D721Med (cell line): ENCODE measurements at regions not wholly inside any gene's neighbourhood (a gene's known extent, or its start where the extent isn't known, plus 50 kb on each side); places are given as distances from the start of the nearest gene placed in this dataset.
A peak's percentile ranks its signal among the peaks of the same experiment; 100 is the strongest.

ENCODE experiments used
- DNase-seq: peaks from one replicate; pipeline ENCODE4 v3.0.0; 2011; ENCODE audit warnings: low spot score; ENCODE audit not compliant: insufficient read length
- FAIRE-seq: peaks from 2 replicates; lab custom pipeline; 2011; peaks lifted over from hg19 to GRCh38; lab: Jason Lieb, UNC
- TF ChIP-seq, protein P1 (sequence below): IDR thresholded peaks from 2 replicates; pipeline ENCODE4 v1.5.1; 2012; ENCODE audit warnings: mild to moderate bottlenecking, control low read depth; ENCODE audit not compliant: insufficient read depth; ENCODE audit errors: missing control alignments

DNA sequence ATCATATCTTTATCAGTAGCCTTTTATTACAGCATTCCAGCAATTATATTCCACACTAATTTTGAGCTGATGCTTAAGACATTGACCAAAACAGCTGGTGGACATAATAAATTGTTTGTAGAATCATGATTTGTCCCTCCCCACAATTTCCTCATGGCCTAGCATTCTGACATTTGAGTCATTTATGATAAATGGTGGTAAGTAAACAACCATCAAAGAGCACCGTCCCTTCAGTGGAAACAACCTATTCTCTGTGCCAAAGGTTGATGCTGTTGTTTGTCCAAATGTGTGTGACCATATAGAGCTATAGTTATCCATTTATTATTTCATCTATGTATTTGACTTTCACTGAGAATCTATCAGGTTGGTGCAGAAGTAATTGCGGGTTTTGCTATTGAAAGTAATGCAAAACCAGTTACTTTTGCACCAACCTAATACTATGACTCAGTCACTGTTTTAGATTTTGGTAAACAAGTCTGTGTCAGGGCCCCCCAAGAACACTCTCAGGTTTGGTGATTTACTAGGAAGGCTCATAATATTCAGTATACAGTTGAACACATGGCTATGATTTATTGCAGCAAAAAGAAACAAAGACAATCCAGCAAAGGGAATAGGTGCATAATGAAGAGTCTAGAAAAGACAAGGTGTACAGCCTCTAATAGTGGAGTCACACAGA, 608.7 kb upstream of the REG3G start:
- TF ChIP-seq, protein P1, sequence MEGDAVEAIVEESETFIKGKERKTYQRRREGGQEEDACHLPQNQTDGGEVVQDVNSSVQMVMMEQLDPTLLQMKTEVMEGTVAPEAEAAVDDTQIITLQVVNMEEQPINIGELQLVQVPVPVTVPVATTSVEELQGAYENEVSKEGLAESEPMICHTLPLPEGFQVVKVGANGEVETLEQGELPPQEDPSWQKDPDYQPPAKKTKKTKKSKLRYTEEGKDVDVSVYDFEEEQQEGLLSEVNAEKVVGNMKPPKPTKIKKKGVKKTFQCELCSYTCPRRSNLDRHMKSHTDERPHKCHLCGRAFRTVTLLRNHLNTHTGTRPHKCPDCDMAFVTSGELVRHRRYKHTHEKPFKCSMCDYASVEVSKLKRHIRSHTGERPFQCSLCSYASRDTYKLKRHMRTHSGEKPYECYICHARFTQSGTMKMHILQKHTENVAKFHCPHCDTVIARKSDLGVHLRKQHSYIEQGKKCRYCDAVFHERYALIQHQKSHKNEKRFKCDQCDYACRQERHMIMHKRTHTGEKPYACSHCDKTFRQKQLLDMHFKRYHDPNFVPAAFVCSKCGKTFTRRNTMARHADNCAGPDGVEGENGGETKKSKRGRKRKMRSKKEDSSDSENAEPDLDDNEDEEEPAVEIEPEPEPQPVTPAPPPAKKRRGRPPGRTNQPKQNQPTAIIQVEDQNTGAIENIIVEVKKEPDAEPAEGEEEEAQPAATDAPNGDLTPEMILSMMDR, result no peak
- DNase-seq (no peak), FAIRE-seq (no peak)

DNA sequence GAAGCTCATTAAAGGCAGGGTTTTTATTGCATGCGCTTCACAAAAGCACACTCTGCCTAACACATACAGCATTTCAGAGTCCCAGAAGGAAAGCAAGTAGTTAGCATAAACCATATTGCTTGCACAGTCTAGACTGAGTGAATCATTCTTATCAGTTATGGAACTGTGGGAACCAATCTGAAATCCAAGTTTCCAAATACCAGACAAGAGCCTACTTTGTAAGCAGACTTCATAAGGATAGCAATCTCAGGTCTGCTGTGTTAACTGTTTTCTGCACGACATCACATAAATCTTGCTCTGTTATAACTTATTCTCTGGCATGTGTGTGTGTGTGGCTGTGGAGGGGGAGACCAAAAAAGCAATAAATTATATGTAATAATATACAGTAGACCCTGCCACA, 608.1 kb upstream of the REG3G start:
- FAIRE-seq, result no peak
- TF ChIP-seq, protein P1, result no peak
- DNase-seq, result no peak

DNA sequence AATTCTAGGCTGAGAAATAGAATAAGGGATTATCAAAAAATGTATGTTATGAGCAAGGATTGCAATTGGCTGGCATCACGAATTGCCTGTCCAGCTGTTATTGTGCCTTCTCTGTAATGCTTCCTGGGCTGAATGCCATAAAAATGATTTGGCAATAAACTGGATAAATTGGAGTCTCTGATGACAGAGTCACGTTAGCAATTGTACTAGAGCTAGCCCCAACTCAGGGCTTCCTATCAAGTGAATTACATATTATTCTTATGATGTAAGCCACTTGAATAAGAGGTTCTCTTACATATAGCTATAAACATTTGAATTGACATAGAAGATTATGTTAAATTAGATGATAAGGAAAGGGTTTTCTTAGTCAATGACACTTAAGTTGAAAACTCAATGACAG, 607.5 kb upstream of the REG3G start:
- FAIRE-seq (no peak), DNase-seq (no peak)
- TF ChIP-seq, protein P1, result no peak

DNA sequence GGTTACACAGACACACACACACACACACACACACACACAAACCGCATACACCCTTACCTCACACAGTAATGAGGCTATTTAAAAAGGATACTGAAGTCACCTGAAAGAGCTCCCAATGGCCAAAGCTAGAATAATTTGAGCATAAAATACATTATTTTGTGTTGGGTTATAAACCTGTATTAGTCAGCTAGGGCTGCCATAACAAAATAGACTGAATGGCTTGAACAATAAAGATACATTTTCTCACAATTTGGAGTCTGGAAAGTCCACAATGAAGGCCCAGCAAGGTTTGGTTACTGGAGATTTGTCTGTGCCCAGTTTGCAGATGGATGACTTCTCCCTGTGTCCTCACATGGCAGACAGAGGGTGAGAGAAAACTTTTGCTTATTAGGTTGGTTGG, 605.4 kb upstream of the REG3G start:
- TF ChIP-seq, protein P1, result no peak
- DNase-seq, result no peak
- no peak for FAIRE-seq

DNA sequence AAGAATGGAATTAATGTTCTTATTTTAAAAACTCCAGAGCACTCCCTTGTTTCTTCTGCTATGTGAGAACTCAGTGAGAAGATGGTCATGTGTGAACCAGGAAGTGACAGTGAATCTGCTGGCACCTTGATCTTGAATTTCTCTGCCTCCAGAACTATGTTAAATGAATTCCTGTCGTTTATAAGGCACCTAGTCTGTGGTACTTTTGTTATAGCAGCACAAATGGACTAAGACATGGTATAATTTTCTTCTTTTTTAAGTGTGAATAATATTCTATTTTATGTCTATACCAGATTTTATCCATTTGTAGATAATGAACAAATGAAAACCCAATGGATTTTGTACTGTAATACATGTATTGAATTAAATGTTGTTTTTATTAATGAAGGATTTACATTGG, 601.9 kb upstream of the REG3G start:
- DNase-seq, result no peak
- TF ChIP-seq, protein P1, result no peak
- no peak for FAIRE-seq

DNA sequence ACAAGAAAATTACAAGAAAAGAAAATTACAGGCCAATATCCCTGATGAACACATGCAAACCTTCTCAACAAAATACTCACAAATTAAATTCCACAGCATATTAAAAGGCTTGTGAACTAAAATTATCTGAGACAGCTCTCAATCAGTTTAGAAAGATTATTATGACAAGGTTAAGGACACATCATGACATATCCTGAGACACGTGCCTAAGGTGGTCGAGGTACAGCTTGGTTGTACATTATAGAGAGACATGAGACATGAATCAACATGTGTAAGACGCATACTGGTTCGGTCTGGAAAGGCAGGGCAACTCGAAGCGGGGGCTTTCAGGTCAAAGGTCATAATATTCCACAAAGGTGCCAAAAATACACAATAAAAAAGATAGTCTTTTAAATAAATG, 598.3 kb upstream of the REG3G start:
- DNase-seq (no peak), FAIRE-seq (no peak)
- TF ChIP-seq, protein P1, result no peak

DNA sequence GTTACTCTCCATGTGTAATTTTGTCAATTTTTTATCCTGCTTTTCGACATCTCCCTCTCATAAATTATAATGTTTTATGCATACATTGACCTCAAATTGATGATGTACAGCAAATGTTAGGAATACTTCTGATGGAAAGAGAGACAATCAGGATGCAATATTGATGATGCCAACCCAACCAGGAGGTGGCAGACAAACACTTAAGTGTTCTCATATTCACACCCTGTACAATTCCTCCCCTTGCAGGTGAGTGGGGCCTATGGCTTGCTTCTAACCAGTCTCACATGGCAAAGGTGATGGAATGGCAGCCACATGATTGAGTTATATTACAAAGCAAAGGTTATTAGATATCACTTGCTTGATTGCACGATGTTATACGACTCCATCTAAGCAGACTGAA, 594.3 kb upstream of the REG3G start:
- peak; percentile 11 for FAIRE-seq
- DNase-seq, result no peak
- TF ChIP-seq, protein P1, result peak; percentile 38
